LNCAP (cell line): ENCODE measurements at regions not wholly inside any gene's neighbourhood (a gene's known extent, or its start where the extent isn't known, plus 50 kb on each side); places are given as distances from the start of the nearest gene placed in this dataset.

ENCODE experiments used
- TF ChIP-seq, protein P1 (sequence below): fragments of 450-650 bp; IDR thresholded peaks from 2 replicates; pipeline ENCODE4 v1.5.1; 2017; ENCODE audit warnings: mild to moderate bottlenecking

GRCh38 chrX:108900333-108900732 is 164.0 kb upstream of the IRS4 start:
- TF ChIP-seq, protein P1, sequence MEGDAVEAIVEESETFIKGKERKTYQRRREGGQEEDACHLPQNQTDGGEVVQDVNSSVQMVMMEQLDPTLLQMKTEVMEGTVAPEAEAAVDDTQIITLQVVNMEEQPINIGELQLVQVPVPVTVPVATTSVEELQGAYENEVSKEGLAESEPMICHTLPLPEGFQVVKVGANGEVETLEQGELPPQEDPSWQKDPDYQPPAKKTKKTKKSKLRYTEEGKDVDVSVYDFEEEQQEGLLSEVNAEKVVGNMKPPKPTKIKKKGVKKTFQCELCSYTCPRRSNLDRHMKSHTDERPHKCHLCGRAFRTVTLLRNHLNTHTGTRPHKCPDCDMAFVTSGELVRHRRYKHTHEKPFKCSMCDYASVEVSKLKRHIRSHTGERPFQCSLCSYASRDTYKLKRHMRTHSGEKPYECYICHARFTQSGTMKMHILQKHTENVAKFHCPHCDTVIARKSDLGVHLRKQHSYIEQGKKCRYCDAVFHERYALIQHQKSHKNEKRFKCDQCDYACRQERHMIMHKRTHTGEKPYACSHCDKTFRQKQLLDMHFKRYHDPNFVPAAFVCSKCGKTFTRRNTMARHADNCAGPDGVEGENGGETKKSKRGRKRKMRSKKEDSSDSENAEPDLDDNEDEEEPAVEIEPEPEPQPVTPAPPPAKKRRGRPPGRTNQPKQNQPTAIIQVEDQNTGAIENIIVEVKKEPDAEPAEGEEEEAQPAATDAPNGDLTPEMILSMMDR = no peak

GRCh38 chrX:108892501-108892900 is 156.1 kb upstream of the IRS4 start:
- TF ChIP-seq, protein P1 = no peak

DNA sequence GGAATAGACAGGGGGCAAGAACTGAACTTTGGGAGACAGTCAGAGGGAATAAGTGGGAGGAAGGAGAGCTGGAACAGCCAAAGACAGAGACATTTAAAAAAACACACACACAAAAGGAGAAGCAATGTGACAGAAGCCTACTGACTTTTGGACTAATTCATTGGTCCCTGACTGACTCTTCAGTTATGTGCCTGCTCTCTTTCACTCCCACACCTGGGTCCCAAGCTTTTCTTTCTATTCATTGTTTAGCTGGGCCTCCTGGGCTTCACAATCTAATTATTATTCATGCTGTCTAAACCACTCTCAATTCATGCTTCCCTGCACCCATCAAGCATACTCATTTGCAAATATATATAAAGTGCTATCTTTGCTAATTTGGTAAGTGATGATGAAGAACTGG is 139.2 kb upstream of the IRS4 start:
- TF ChIP-seq, protein P1 = no peak

GRCh38 chrX:108833993-108834392 is 97.6 kb upstream of the IRS4 start:
- TF ChIP-seq, protein P1 = no peak

- TF ChIP-seq, protein P1 = no peak
These were observed 75.5 kb upstream of the IRS4 start for GRCh38 chrX:108811891-108812290.

GRCh38 chrX:108795240-108795639 is 58.9 kb upstream of the IRS4 start:
- TF ChIP-seq, protein P1 = no peak
